Head of caudate nucleus (tissue), 42 donors: ENCODE measurements at regions not wholly inside any gene's neighbourhood (a gene's known extent, or its start where the extent isn't known, plus 50 kb on each side); places are given as distances from the start of the nearest gene placed in this dataset.

Experiments
- DNase-seq, 42 donors: peaks; one replicate each; pipeline versions ENCODE4 v3.0.0 to v3.0.0-alpha.2; 2020 to 2021; ENCODE audit warnings: mixed read lengths in 7 of 42
- intact Hi-C: fragments of 100-400 bp; cut with DNase I; formaldehyde crosslinking; loops from one replicate; pipeline ENCODE4 v1.15.0; 2022

DNA sequence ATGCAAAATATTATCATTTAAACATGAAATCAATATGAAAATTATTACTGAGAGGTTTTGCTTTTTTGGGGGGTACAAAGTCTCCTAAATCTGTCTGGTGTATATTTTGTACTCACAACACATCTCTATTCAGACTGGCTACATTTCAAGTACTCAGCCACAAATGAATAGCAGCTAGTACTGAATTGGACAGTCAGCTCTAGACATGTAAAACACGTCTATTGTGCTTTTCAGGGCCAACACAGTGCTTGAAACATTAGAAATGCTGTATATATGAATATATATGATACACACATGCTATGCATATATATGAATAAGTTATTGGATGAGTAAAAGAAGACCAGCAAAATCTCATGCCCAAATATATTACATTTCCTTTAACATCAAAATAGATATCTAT is 103.8 kb upstream of the CFAP20DC start:
- intact Hi-C loops, result no loop called here
- DNase-seq, result peak in 1 of 42 donors; percentile 1

DNA sequence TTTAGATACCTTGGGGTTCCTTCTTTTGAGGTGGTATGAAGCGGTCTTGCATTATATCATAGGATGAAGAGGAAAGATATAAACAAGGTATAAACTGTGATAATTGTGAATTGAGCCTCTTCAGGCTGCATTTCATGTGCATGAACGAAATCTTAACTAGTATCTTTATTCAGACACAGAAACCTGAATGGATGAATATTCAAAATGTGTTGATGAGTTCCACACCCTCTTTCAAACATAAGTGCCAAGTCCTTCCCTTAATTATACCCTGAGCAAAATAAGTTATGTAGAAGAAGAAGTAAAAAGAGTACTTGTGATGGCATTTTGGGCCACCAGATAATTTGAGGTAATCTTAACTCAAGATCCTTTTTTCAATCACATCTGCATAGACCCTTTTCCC is 103.1 kb upstream of the CFAP20DC start:
- no peak for DNase-seq
- intact Hi-C loops, result no loop called here

DNA sequence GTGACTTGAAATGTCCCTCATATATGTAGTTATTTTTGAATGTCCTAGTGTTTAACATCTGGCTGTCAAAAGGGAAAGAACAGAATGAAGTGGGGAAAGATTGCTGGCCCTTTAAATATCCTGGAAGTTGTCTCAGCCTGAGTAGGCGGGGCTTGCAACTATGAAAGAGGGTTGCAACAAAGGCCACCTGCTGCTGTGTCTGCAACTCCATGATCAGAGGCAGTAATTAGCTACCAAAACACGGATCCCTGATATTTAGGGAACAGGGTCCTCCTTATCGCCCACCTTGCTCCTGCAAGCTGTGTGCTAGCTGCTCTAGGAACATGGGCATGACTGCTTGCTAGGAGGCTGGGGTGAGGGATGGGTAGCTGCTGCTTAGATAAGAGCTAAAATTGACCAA is 100.2 kb upstream of the CFAP20DC start:
- intact Hi-C loops, result no loop called here
- DNase-seq, result no peak

DNA sequence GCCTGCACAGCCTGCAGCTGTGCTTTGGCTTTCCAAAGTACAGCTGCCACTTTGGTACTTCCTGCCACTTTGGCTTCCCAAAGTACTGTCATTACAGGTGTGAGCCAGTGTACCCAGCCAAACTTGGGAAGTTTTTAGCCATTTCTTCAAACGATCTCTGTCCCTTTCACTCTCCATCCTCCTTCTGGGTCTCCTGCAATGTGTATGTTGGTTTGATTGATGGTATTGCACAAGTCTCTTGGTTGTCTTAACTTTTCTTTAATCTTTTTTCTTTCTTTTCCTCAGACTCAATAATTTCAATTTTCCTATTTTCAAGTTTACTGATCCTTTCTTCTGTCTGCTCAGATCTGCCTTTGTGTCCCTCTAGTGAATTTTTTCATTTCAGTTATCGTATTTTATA is 99.3 kb upstream of the CFAP20DC start:
- DNase-seq, result no peak
- intact Hi-C loops, result no loop called here

DNA sequence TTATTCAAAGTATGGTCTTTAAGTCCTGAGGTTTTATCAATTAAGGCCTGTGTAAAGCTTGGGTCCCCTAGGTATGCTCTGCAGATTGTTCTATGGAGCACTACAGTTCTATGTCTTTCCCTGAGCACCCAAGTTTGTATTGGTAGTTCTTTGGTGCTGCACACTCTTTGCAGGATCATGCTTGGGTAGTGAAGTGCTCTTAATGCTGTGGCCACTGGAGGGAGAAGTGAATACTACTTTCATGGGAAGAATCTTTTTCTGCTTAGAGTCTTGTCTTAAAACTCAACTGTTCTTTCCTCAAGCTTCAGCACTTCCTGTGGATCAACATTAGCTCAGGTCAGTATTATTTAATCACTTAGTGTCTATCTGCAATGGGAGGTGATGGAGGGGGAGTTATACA is 93.6 kb upstream of the CFAP20DC start:
- no peak for DNase-seq
- intact Hi-C loops, result no loop called here

DNA sequence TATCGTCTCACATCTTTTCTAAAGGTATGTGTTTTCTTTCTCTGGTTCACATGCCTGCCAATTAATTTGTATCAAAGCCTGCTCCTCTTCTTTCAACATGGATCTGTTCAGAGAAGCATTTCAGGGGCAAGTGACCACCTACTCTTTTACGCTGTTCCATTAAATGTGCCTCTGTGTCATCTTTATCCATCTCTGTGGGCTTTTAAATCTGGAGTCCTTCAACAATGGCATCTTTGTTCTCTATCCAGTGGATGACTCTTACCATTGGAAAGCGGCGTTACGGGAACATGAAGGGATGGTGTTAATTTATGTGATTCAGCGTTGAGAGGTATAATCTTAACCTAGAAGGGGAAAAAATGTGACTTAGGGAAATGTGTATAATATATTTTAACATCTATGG is 92.7 kb upstream of the CFAP20DC start:
- DNase-seq, result peak in 2 of 42 donors; percentile 5 to 10
- intact Hi-C loops, result no loop called here

DNA sequence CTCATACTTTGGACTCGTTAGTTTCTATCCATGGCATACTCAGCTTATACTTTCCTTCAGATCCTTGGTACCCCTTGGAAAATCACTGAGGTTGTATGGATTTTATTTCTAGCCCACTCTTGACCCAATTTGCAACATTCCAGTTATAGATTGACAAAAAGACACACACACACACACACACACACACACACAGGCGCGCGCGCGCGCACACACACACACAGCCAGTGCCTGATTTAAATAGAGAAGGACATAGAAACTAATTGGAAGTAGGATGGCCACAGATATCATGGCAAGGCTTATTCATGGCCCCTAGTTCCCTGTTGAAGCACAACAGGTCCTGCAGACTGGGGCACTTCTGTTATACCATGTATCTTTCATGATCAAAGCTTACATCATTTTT is 89.1 kb upstream of the CFAP20DC start:
- no peak for DNase-seq
- intact Hi-C loops, result no loop called here

DNA sequence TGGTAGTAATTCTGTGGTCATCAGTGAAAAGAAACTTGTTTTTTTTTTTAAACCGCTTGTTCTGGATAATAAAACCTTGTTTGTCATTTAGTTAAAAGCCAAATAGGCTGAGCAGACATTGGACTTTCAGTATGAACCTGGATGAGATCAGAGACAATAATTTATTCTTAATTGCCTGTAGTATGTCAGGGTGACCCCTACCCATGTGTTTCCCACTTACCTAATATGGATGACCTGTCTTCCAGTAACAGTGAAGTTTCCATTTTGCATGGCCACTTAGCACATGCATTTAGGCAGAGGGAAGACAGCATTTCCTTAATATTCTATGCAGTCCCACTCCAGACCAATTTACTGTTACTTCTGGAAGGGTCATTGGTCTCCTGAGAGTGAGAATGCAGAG is 87.6 kb upstream of the CFAP20DC start:
- intact Hi-C loops, result no loop called here
- DNase-seq, result no peak

DNA sequence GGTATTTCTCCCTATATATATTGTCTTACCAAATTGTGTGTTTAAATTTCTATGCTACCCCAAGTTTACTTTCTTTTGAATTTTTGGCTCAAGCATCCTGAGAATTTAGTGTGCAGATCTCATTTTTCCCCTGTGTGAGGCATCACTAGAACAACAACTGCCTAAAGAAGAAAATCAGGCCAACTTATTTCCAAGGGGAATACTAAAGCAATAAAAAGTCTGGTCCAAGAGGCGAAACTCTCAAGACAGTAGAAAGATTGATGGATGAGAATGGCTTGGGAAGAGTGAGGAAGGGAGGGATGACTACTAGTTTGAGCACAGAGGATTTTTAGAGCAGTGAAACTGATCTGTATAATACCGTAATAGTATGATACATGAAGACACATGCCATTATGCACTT is 86.3 kb upstream of the CFAP20DC start:
- DNase-seq, result no peak
- intact Hi-C loops, result no loop called here

DNA sequence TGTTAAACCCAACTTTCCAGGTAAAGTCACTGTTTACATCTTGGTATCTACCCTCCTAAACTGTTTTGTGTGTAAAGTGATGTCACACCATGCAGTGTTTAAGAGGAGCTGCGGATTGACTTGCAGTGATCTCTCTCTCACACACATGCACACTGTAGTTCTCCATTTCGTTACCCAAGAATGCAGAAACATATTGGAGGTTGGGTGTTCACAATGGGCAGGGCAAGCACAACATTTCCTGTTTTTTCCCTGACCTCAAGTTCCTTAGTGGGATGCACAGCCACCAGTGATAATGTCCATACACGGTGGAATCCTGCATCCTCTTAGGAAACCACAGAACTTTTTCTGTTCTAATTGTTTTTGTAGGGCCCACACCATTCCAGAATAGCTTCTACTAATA is 85.3 kb upstream of the CFAP20DC start:
- DNase-seq, result no peak
- intact Hi-C loops, result no loop called here

DNA sequence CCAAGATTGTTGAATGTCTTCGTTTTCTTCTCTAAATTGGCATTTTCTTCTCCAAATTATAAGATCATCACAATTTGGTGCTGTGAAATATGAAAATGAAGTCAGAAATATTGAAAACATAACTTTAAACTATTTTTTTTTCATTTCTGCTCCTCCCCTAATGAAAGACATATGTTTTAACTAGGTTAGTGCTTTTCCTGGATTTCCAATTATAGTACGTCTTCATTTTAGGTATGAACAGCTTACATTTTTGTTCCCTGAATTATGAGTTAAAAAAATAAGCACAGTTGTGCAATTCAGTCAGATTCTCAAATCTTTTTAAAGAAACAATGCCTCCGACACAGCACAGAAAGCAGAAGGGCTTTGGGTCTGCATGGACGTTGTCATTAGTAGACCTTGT is 83.5 kb upstream of the CFAP20DC start:
- intact Hi-C loops, result no loop called here

DNA sequence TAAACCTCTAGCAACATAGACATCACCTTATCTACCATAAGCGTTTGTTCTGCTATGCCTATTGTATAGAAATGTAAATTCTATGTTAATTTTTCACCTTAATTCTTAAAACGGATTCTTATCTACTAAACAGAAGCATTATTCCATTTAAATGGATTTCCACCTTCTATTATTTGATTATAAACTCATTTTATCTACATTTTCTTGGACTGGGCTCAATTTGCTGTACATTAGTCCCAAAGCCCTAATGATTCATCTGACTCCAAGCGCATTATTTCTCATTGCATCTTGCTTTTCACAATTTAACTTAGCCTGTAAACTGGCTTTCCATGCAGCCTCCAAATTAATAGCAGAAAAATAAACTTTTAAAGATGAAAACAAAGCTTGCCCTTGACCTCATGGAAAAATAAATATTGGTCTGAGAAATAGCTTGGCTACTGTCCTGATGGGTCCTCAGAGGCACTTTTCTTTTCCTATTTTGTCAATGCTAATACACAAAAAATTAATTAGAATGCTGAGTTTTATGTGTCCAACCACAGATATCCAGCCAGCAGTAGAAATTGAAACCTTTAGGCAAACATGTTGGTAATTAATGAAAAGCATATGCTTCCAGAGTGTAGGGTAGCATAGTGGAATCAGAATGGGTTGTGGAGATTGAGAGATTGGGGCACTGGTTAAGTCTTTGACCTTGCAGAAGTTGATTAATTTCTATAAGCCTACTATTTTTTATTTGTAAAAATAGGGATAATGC is 81.4 kb upstream of the CFAP20DC start:
- no peak for DNase-seq

More for the DNA sequence above, 83.5 kb upstream of the CFAP20DC start:
- DNase-seq, result no peak

DNA sequence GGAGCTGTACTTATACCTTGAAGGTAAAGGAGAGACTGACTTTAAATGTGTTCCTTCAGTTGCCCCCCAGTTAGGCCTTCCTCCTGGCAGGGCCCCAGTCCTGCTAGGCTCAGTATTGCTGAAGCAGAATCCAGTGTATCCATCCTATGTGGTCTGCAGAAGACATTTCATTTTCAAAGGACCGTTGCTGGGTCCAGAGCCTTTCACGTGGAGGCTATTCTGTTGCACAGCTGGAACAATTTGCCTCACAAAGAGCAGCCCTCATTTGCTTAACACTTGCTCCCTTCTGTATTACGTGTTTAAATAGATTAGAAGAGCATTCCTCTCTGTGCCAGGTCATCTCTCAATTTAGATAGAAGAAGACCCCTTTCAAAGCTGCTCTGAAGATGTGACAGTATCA is 78.9 kb upstream of the CFAP20DC start:
- DNase-seq, result no peak
- intact Hi-C loops, result no loop called here

More for the DNA sequence above, 81.4 kb upstream of the CFAP20DC start:
- intact Hi-C loops, result no loop called here

DNA sequence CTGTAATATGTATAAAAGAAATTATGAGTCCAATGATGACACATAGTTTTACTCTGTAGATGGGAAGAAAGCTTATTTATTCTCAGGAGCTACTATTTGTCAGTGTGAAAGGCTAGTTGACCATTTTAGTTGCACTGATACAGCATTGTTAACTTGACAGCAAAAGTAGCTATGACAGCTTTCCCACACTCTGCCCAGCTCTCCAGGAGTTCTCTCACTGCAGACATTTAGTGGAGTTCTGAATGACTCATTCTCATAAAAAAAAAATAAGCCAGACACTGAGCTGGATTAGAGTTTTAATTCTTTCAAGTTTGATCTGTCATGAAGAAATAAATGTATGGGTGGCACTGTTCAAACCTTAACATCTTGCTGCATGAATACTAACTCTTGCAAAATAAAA is 77.2 kb upstream of the CFAP20DC start:
- intact Hi-C loops, result no loop called here
- peak in 12 of 42 donors; percentile 2 to 54 (median 12) for DNase-seq

DNA sequence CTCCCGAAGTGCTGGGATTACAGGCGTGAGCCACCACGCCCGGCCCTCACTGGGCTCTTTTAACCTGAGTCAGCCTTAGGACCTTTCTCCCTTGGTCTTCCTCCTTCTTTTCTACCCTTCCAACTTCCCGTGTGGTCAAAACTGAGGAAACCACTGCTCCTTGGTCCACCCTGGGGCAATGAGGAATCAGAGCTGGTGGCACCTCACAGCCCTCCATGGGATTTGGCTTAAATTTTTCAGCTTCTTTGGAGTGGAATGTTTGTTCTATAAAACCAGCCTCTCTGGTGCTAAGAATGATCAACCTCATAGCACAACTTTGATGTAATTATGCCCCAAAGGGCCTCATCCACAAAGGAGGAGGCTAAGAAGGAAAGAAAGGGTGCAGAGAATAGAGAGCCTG is 76.6 kb upstream of the CFAP20DC start:
- intact Hi-C loops, result no loop called here
- no peak for DNase-seq

DNA sequence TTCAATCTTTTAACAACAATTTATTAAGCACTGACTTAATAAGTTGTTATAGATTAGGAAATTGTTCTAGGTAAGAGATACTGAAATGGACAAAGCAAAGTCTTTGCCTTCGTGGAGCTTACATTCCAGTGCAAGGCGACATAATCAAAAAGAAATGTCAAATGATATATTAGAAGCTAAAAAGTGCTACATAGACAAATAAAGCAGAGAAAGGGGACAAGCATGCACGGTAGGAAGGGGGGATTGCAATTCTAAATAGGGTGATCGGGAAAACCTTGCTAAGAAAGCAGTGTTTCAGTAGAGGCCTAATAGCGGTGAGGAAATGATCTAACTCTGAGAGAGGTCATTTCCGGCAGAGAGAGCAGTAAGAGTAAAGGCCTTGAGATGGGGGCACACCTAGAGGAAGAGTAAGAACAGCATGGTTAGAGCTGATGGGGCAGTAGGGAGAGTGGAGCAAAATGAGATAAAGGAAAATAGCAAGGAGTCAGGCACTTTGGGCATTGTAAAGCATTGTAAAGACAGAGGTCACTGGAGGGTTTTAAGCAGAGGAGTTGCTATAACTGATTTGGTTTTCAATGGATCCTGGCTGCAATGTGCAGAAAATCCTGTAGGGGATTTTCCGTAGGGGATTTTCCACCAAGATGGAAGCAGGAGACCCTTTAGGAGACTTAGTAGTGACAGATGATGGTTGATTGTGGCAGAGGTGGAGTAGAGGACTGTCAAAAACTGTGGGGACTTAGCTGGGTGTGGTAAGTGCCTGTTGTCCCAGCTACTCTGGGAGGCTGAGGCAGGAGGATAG is 71.7 kb upstream of the CFAP20DC start:
- intact Hi-C loops, result no loop called here
- DNase-seq, result no peak

DNA sequence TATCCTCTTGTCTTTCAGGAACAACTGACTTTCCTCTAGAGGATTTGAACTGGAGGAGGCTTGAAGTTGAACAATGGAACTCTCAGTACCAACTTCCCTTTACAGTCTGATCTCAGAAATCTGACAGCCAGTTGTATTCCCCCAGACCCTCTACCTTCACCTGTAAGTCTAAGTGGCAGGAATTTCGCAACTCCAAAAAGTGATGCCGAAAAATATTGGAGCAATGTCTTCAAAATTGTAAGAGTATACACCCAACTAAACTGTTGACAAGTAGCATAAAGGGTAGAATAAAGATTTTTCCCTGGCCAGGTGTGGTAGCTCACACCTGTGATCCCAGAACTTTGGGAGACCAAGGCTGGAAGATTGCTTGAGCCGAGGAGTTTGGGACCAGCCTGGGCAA is 69.1 kb upstream of the CFAP20DC start:
- DNase-seq, result no peak
- intact Hi-C loops, result no loop called here

DNA sequence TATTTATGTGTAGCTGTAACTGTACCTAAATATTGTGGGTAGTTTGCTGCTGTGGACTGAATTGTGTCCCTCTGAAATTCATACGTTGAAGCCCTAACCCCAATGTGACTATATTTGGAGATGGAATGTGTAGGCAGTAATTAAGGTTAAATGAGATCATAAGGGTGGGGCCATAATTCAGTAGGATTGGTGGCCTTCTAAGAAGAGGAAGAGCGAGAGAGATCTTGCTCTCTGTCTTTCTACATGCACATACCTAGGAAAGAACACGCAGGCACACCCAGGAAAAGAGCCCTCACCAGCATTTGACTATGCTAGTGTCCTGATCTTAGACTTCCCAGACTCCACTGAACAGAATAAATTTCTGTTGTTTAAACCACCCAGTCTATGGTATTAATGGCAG is 67.6 kb upstream of the CFAP20DC start:
- DNase-seq, result no peak
- intact Hi-C loops, result no loop called here

DNA sequence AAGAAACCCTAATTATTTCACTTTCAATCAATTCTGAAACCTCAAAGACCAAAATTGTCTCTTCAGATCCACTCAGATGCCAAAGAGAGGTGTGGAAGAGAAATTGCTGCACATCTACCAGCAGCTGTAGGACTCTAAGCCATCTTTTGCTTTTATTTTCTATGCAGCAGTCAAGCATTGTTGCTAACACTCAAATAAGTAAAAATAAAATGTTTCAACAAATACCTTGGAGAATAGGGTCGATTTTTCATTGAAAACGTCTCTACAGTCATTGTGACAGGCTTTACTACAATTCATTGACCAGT is 66.4 kb upstream of the CFAP20DC start:
- intact Hi-C loops, result no loop called here
- no peak for DNase-seq

DNA sequence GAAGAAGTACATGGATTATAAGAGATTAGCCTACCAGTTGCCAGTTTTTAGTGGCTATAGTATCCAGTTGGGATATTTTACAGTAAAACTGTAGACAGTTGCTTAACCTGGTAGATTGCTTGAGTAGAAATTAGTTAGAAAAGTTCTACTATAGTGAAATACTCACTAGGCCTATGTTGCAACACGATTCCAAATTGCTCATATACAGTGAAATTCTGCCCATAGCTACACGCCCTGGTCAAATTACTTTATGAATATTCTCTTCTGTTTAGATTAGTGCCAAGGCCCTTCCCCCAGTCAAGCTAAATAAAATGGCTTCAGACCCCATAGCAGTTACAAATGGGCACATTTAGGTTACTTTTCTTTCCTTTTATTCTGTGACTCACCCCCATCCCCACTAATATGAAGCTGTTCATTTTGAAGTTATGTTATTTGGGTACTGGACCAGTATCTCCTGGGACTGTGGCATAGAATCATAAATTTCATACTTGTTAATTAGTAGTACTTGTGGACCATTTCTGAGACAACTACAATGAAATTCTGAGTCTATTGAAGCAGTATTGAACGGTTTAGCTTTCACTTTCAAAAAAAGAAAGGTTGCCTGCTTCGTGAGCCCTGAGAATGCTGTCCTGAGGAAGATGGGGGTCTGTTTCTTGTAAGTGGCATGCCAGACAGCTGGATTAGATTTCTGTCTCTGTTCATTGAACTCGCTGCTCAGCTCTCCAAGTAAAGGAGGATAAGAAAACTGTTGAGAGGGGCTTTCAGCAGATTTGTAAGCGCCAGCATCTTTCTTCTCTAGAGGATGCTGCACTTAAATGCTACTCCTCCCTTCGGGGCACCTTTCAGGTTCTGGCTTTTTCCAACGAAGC is 65.8 kb upstream of the CFAP20DC start:
- intact Hi-C loops, result no loop called here

More for the DNA sequence above, 65.8 kb upstream of the CFAP20DC start:
- no peak for DNase-seq
